SK-N-SH treated with all-trans-retinoic acid at 6 μM for 48 hours (cell line): ENCODE measurements at regions not wholly inside any gene's neighbourhood (a gene's known extent, or its start where the extent isn't known, plus 50 kb on each side); places are given as distances from the start of the nearest gene placed in this dataset.

ENCODE experiments used
- ATAC-seq: fragments of 200-7000 bp; cut with Tn5 transposase; 3 replicates; pipeline ENCODE4 v1.9.1; 2020; ENCODE audit warnings: mild to moderate bottlenecking, moderate library complexity
- ARNTL ChIP-seq: fragments of 450-650 bp; formaldehyde crosslinking; IDR thresholded peaks from 2 replicates; pipeline ENCODE4 v1.5.0; 2020; ENCODE audit warnings: low read depth, mild to moderate bottlenecking, moderate library complexity, borderline replicate concordance
- BACH2 ChIP-seq: fragments of 250-450 bp; sonication (Bioruptor Pico); IDR thresholded peaks from 2 replicates; pipeline ENCODE4 v1.9.0; 2021; ENCODE audit warnings: mild to moderate bottlenecking, borderline replicate concordance
- CSDC2 ChIP-seq: fragments of 250-450 bp; sonication (Bioruptor Pico); IDR thresholded peaks from 2 replicates; pipeline ENCODE4 v1.5.0; 2020; ENCODE audit warnings: mild to moderate bottlenecking, moderate library complexity
- ESRRG ChIP-seq: fragments of 250-450 bp; sonication (Bioruptor Pico); IDR thresholded peaks from 2 replicates; pipeline ENCODE4 v1.6.1; 2021; ENCODE audit warnings: mild to moderate bottlenecking
- GLIS3 ChIP-seq: fragments of 250-450 bp; sonication (Bioruptor Pico); IDR thresholded peaks from 2 replicates; pipeline ENCODE4 v1.5.0; 2020; ENCODE audit warnings: mild to moderate bottlenecking, moderate library complexity
- ISL1 ChIP-seq: fragments of 250-450 bp; sonication (Bioruptor Pico); IDR thresholded peaks from 2 replicates; pipeline ENCODE4 v2.1.2; 2022; ENCODE audit warnings: mild to moderate bottlenecking, moderate library complexity
- OSR1 ChIP-seq: fragments of 250-450 bp; sonication (Bioruptor Pico); IDR thresholded peaks from 2 replicates; pipeline ENCODE4 v1.8.0; 2022; ENCODE audit warnings: moderate library complexity, mild to moderate bottlenecking, inconsistent platforms
- PPARA ChIP-seq: fragments of 250-450 bp; sonication (Bioruptor Pico); IDR thresholded peaks from 2 replicates; pipeline ENCODE4 v1.5.0; 2020; ENCODE audit warnings: mild to moderate bottlenecking, borderline replicate concordance
- RARB ChIP-seq: fragments of 250-450 bp; sonication (Bioruptor Pico); IDR thresholded peaks from 2 replicates; pipeline ENCODE4 v1.8.0; 2021; ENCODE audit warnings: mild to moderate bottlenecking, moderate library complexity
- SNAI2 ChIP-seq: fragments of 250-450 bp; sonication (Bioruptor Pico); IDR thresholded peaks from 2 replicates; pipeline ENCODE4 v1.5.0; 2020; ENCODE audit warnings: mild to moderate bottlenecking, moderate library complexity
- TCF4 ChIP-seq: fragments of 250-450 bp; sonication (Bioruptor Pico); IDR thresholded peaks from 2 replicates; pipeline ENCODE4 v1.8.0; 2021; ENCODE audit warnings: mild to moderate bottlenecking, moderate library complexity, borderline replicate concordance
- ZC3H10 ChIP-seq: fragments of 250-450 bp; sonication (Bioruptor Pico); IDR thresholded peaks from 2 replicates; pipeline ENCODE4 v1.5.1; 2021; ENCODE audit warnings: mild to moderate bottlenecking, moderate library complexity
- ZFP3 ChIP-seq: fragments of 250-450 bp; sonication (Bioruptor Pico); IDR thresholded peaks from 2 replicates; pipeline ENCODE4 v1.5.0; 2020; ENCODE audit warnings: mild to moderate bottlenecking, moderate library complexity
- ZFP30 ChIP-seq: fragments of 450-650 bp; formaldehyde crosslinking; IDR thresholded peaks from 2 replicates; pipeline ENCODE4 v1.5.0; 2022; ENCODE audit warnings: mild to moderate bottlenecking, moderate library complexity
- ZNF565 ChIP-seq: fragments of 450-650 bp; formaldehyde crosslinking; conservative IDR thresholded peaks from 2 replicates; pipeline ENCODE4 v1.5.0; 2020; ENCODE audit warnings: low read depth, mild to moderate bottlenecking, moderate library complexity
- ZNF70 ChIP-seq: fragments of 450-650 bp; formaldehyde crosslinking; IDR thresholded peaks from 2 replicates; pipeline ENCODE4 v1.5.0; 2020; ENCODE audit warnings: mild to moderate bottlenecking, moderate library complexity
- ZNF8 ChIP-seq: fragments of 450-650 bp; formaldehyde crosslinking; IDR thresholded peaks from 2 replicates; pipeline ENCODE4 v1.5.0; 2020; ENCODE audit warnings: mild to moderate bottlenecking, moderate library complexity
- TF ChIP-seq, protein P1 (sequence below): fragments of 250-450 bp; sonication (Bioruptor Pico); IDR thresholded peaks from 2 replicates; pipeline ENCODE4 v1.8.0; 2021; ENCODE audit warnings: low read depth, mild to moderate bottlenecking, moderate library complexity, borderline replicate concordance
- TF ChIP-seq, protein P2 (sequence below): fragments of 250-450 bp; sonication (Bioruptor Pico); IDR thresholded peaks from 2 replicates; pipeline ENCODE4 v1.5.0; 2020; ENCODE audit warnings: mild to moderate bottlenecking, moderate library complexity

DNA sequence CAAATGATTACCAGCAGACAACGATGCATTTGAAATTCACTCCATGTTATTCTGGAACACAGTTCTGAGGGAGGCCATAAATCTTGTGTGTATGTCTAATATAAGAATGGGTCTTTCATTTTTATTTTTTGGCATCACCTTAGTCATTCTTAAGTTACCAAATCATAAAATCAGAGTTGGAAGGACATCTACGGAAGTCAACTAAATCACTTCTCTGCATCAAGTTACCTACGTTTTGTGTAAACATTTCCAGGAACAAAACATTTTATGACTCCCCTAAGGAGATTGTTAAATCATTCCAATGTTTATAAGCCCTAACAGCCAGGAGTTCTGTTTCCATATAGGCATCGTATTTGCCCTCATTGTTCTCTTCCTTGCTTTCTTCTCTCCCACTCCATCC is 378.2 kb downstream of the FAM170A start (continued):
- TF ChIP-seq PPARA (CRISPR knock-in tag) (no peak), ESRRG (CRISPR knock-in tag) (no peak), TCF4 (no peak), SNAI2 (CRISPR knock-in tag) (no peak), ZC3H10 (CRISPR knock-in tag) (no peak), ARNTL (CRISPR knock-in tag) (no peak)

DNA sequence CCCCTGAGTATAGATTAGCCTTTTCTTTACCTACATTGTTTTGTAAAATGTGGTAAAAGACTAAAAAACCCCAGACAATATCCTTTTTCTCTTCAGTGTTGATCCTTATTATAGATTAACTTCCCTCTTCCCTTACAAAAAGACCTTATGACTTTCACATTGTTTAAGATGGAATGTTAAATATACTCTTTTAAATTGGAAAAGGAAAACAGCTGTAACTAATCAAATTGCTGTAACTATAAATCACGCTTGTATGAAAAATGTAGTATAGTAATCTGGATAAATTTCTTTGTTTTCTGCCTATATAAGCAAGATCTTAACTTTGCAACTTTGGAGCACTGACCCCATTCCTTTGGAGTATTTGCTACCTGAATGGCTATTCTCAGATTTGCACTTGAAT is 383.1 kb downstream of the FAM170A start:
- TF ChIP-seq ZNF70 (CRISPR knock-in tag) (no peak), CSDC2 (no peak), ISL1 (CRISPR knock-in tag) (no peak), ZFP3 (CRISPR knock-in tag) (no peak), BACH2 (CRISPR knock-in tag) (no peak), ZNF8 (CRISPR knock-in tag) (no peak), ESRRG (CRISPR knock-in tag) (no peak), OSR1 (no peak), GLIS3 (CRISPR knock-in tag) (no peak), SNAI2 (CRISPR knock-in tag) (no peak), ZNF565 (CRISPR knock-in tag) (no peak)
- TF ChIP-seq, protein P1, sequence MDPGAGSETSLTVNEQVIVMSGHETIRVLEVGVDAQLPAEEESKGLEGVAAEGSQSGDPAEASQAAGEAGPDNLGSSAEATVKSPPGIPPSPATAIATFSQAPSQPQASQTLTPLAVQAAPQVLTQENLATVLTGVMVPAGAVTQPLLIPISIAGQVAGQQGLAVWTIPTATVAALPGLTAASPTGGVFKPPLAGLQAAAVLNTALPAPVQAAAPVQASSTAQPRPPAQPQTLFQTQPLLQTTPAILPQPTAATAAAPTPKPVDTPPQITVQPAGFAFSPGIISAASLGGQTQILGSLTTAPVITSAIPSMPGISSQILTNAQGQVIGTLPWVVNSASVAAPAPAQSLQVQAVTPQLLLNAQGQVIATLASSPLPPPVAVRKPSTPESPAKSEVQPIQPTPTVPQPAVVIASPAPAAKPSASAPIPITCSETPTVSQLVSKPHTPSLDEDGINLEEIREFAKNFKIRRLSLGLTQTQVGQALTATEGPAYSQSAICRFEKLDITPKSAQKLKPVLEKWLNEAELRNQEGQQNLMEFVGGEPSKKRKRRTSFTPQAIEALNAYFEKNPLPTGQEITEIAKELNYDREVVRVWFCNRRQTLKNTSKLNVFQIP (CRISPR knock-in tag), result no peak
- TF ChIP-seq, protein P2, sequence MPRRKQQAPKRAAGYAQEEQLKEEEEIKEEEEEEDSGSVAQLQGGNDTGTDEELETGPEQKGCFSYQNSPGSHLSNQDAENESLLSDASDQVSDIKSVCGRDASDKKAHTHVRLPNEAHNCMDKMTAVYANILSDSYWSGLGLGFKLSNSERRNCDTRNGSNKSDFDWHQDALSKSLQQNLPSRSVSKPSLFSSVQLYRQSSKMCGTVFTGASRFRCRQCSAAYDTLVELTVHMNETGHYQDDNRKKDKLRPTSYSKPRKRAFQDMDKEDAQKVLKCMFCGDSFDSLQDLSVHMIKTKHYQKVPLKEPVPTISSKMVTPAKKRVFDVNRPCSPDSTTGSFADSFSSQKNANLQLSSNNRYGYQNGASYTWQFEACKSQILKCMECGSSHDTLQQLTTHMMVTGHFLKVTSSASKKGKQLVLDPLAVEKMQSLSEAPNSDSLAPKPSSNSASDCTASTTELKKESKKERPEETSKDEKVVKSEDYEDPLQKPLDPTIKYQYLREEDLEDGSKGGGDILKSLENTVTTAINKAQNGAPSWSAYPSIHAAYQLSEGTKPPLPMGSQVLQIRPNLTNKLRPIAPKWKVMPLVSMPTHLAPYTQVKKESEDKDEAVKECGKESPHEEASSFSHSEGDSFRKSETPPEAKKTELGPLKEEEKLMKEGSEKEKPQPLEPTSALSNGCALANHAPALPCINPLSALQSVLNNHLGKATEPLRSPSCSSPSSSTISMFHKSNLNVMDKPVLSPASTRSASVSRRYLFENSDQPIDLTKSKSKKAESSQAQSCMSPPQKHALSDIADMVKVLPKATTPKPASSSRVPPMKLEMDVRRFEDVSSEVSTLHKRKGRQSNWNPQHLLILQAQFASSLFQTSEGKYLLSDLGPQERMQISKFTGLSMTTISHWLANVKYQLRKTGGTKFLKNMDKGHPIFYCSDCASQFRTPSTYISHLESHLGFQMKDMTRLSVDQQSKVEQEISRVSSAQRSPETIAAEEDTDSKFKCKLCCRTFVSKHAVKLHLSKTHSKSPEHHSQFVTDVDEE (CRISPR knock-in tag), result no peak
- no peak for ATAC-seq

DNA sequence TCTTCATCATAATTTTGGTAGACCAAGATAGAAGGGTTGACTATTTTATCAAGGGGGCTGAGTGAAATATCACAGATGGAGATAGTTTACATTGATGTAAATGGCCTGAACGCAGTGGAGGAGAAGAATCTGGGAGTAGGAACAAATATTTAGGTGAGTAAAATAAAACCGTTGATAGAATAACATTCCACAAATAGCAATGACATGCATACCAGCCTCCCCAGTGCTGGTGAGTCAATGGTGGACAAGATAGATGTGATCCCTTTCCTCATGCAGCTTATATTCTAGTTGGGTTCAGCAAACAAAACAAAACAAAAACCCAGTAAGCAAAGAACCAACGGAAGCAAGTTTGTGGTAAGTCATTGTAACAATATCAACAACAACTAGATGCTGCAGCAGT is 385.2 kb downstream of the FAM170A start:
- no peak for ATAC-seq
- TF ChIP-seq, protein P1 (CRISPR knock-in tag), result no peak
- TF ChIP-seq RARB (CRISPR knock-in tag) (no peak), GLIS3 (CRISPR knock-in tag) (no peak), ZNF8 (CRISPR knock-in tag) (no peak), BACH2 (CRISPR knock-in tag) (no peak), ZFP30 (CRISPR knock-in tag) (no peak), ZNF565 (CRISPR knock-in tag) (no peak), ZFP3 (CRISPR knock-in tag) (no peak)

DNA sequence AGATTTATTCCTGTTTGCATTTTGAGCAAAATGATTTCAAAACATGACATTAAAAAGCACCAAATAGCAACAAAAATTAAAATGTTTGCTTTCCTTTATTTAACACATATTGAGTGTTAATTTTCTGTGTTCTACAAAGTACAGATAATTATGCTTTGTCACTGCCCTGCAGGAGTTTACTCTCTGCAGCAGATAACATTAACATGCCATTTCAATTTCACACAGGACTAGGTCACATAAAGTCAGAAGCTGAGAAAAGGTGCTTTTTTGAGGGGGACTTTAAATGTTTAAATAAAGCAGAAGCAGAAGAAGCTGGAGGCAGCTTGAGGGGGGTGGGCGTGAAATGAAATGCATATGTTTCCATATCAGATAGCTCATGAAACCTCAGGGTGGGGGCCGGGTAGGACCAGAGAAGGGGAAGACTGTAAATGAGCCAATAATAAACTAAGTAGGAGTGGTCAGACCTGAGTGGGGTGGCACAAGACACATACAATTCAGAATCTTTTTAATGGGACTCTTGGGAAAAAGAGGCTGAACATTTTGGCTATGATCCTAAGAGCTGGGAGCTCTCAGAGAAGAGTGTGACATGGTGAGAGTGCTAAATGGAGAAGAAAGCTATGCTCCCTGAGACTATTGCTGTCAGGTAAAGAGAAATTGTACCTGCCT is 387.5 kb downstream of the FAM170A start:
- no peak for ATAC-seq
- TF ChIP-seq ZNF70 (CRISPR knock-in tag) (no peak), OSR1 (no peak), BACH2 (CRISPR knock-in tag) (no peak), RARB (CRISPR knock-in tag) (no peak), ISL1 (CRISPR knock-in tag) (no peak)

DNA sequence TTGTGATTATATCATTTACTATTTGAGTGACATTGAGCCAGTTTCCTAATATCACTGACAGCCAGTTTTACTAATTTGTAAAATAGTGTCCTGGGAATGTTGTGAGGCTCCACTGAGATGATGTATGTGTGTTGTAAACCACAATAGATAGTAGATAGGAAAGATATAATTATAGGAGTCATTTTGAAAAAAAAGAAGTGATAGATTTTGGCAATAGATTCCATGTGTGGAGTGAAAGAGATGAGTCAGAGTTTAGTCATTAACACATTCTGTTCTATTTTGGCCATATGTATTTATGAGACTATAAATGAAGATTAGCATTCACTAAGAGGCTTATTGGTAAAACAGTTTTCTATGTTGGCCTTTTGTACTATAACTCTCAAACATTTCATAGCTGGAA is 388.2 kb downstream of the FAM170A start:
- no peak; the same call in 1 of the 3 replicates for ATAC-seq
- no peak for TF ChIP-seq ZNF8 (CRISPR knock-in tag)
- TF ChIP-seq OSR1, result no peak
- peak; percentile 11; the same call in 1 of the 2 replicates for TF ChIP-seq ISL1 (CRISPR knock-in tag)
- no peak for TF ChIP-seq ZFP3 (CRISPR knock-in tag)
- TF ChIP-seq, all 23 proteins: peak for 1
